Stimulated activated CD4-positive, alpha-beta T cell treated with anti-CD3 and anti-CD28 coated beads, TNF-alpha, amount 100 ng/mL, for 24 hours (primary cell): ENCODE measurements at regions not wholly inside any gene's neighbourhood (a gene's known extent, or its start where the extent isn't known, plus 50 kb on each side); places are given as distances from the start of the nearest gene placed in this dataset.

ENCODE experiments used
- DNase-seq, 3 experiments: peaks; one replicate each; pipeline ENCODE4 v3.0.0-alpha.2; 2020; ENCODE audit warnings: low read depth in 3 of 3

GRCh38 chrX:106499473-106499872, 112.3 kb upstream of the RADX start:
- DNase-seq: no peak

- no peak for DNase-seq
These were observed 100.9 kb upstream of the RADX start for GRCh38 chrX:106510713-106511403.
